H1 (cell line): ENCODE measurements at regions not wholly inside any gene's neighbourhood (a gene's known extent, or its start where the extent isn't known, plus 50 kb on each side); places are given as distances from the start of the nearest gene placed in this dataset.
"Not testable (repeated sequence)": the region's sequence is repeated elsewhere in the genome, so short reads cannot be mapped to it uniquely, and the experiment has no call there.

Source experiments
- CREB1 ChIP-seq: IDR thresholded peaks from 2 replicates; pipeline ENCODE4 v1.6.1; 2012; ENCODE audit warnings: inconsistent platforms
- EGR1 ChIP-seq: IDR thresholded peaks from 2 replicates; pipeline ENCODE4 v1.6.1; 2011; ENCODE audit warnings: low read depth, low read length, borderline replicate concordance
- POLR2A ChIP-seq, 2 experiments: IDR thresholded peaks; 1 replicate in 1 of 2; 2 replicates in 1 of 2; pipeline ENCODE4 v1.6.1; 2011; ENCODE audit warnings: low read depth in 2 of 2, low read length in 2 of 2, mild to moderate bottlenecking in 2 of 2; ENCODE audit errors: control extremely low read depth in 1 of 2
- RNF2 ChIP-seq: fragments of 200-900, 300-1000 bp; sonication (generic); IDR thresholded peaks from 2 replicates; pipeline ENCODE4 v1.7.1; 2016; ENCODE audit warnings: borderline replicate concordance, low read depth, mild to moderate bottlenecking, antibody characterized with exemption, low read length; ENCODE audit not compliant: poor library complexity, severe bottlenecking; ENCODE audit errors: missing control alignments
- TF ChIP-seq, protein P1 (sequence below), 3 experiments: IDR thresholded peaks; 1 replicate in 2 of 3; 2 replicates in 1 of 3; pipeline versions ENCODE4 v1.5.1 to v1.6.1; 2011; ENCODE audit warnings: low read length in 3 of 3, mild to moderate bottlenecking in 3 of 3, inconsistent platforms in 2 of 3, low read depth in 1 of 3, moderate library complexity in 1 of 3; ENCODE audit not compliant: insufficient read depth in 1 of 3; ENCODE audit errors: control extremely low read depth in 1 of 3

DNA sequence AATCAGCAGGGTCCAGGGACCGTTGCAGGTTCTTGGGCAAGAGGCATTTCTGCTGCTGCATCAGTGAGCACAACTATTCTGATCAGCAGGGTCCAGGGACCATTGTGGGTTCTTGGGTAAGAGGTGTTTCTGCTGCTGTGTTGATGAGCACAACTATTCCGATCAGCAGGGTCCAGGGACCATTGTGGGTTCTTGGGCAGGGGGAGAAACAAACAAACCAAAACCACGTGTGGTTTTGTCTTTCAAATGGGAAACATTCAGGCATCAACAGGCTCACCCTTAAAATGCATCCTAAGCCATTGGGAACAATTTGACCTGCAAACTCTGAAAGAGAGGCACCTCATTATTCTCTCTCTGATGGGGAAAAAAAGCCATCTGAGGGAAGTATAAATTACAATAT, 377.4 kb downstream of the OMA1 start:
- TF ChIP-seq, protein P1, sequence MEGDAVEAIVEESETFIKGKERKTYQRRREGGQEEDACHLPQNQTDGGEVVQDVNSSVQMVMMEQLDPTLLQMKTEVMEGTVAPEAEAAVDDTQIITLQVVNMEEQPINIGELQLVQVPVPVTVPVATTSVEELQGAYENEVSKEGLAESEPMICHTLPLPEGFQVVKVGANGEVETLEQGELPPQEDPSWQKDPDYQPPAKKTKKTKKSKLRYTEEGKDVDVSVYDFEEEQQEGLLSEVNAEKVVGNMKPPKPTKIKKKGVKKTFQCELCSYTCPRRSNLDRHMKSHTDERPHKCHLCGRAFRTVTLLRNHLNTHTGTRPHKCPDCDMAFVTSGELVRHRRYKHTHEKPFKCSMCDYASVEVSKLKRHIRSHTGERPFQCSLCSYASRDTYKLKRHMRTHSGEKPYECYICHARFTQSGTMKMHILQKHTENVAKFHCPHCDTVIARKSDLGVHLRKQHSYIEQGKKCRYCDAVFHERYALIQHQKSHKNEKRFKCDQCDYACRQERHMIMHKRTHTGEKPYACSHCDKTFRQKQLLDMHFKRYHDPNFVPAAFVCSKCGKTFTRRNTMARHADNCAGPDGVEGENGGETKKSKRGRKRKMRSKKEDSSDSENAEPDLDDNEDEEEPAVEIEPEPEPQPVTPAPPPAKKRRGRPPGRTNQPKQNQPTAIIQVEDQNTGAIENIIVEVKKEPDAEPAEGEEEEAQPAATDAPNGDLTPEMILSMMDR (IDR thresholded peaks at IDR 0.05; ENCODE audit: control extremely low read depth in 1 of 3, insufficient read depth in 1 of 3, low read depth in 1 of 3, low read length in 3 of 3): not testable (repeated sequence)
- not testable (repeated sequence) for TF ChIP-seq POLR2A (IDR thresholded peaks at IDR 0.05; ENCODE audit: control extremely low read depth in 1 of 2, low read depth in 2 of 2, low read length in 2 of 2); RNF2; CREB1; EGR1
